ENCODE measurements at regions not wholly inside any gene's neighbourhood (a gene's known extent, or its start where the extent isn't known, plus 50 kb on each side); places are given as distances from the start of the nearest gene placed in this dataset.

DNA sequence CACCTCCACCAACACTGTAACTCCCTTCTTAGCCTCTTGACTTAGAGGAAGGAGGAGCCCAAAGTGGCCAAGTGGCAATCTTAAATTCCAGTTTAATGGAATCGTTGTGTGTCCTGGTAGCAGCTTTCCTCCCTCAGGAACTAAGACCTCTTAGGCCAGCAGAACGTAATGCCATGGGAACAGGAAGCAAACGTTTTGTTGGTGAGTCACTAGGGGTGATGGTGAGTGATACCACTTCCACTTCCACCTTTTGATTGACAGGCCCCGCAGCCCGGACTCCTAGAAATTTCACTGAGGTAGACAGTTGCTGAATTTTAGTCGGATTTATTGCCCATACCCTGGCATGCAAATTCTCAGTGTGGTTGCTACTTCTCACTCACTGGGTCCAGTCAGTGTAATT, 94.2 kb upstream of the FBN2 start:
- TF ChIP-seq CTCF (IDR thresholded peaks at IDR 0.05 in 4 of 5, conservative IDR thresholded peaks at IDR 0.05 in 1 of 5) (no peak), POLR2A (IDR thresholded peaks at IDR 0.05) (no peak)

Data from gastrocnemius medialis (tissue), 4 donors.